ENCODE measurements at regions not wholly inside any gene's neighbourhood (a gene's known extent, or its start where the extent isn't known, plus 50 kb on each side); places are given as distances from the start of the nearest gene placed in this dataset.

GRCh38 chr2:195563857-195564512 lies 93.0 kb upstream of the SLC39A10 start (continued):
- TF ChIP-seq E4F1 (IDR thresholded peaks at IDR 0.05; ENCODE audit: borderline replicate concordance, partially characterized antibody) (no peak), ZBTB33 (IDR thresholded peaks at IDR 0.05) (peak; percentile 41; the same call in 1 of the 2 replicates), NR2C1 (IDR thresholded peaks at IDR 0.05) (no peak), MYB (IDR thresholded peaks at IDR 0.05; ENCODE audit: borderline replicate concordance, low read depth, low read length) (no peak), TARDBP (IDR thresholded peaks at IDR 0.05; ENCODE audit: borderline replicate concordance) (no peak), ATF3 (IDR thresholded peaks at IDR 0.05; ENCODE audit: borderline replicate concordance, extremely low read depth, low read depth, low read length) (no peak), HCFC1 (IDR thresholded peaks at IDR 0.05; ENCODE audit: low read length) (no peak), CUX1 (IDR thresholded peaks at IDR 0.05; ENCODE audit: insufficient replicate concordance, low read depth, low read length) (no peak), KDM1A (IDR thresholded peaks at IDR 0.05; ENCODE audit: borderline replicate concordance) (no peak), SP1 (IDR thresholded peaks at IDR 0.05; ENCODE audit: low read depth, low read length) (no peak), MEF2A (IDR thresholded peaks at IDR 0.05; ENCODE audit: insufficient read depth, low read depth, low read length) (no peak), MLLT1 (IDR thresholded peaks at IDR 0.05) (peak; percentile 83), MXI1 (IDR thresholded peaks at IDR 0.05; ENCODE audit: low read depth, low read length) (no peak)

Measured in GM12878 (cell line).